NB4 (cell line): ENCODE measurements at regions not wholly inside any gene's neighbourhood (a gene's known extent, or its start where the extent isn't known, plus 50 kb on each side); places are given as distances from the start of the nearest gene placed in this dataset.
"Not testable (repeated sequence)": the region's sequence is repeated elsewhere in the genome, so short reads cannot be mapped to it uniquely, and the experiment has no call there.

Source experiments
- MYC ChIP-seq: IDR thresholded peaks from 2 replicates; pipeline ENCODE4 v1.6.1; 2011; ENCODE audit warnings: low read depth, low read length
- POLR2A ChIP-seq: IDR thresholded peaks from 2 replicates; pipeline ENCODE4 v1.6.1; 2011; ENCODE audit warnings: mild to moderate bottlenecking; ENCODE audit not compliant: insufficient read length; ENCODE audit errors: extremely low read depth
- TF ChIP-seq, protein P1 (sequence below): IDR thresholded peaks from one replicate; pipeline ENCODE4 v1.5.1; 2012; ENCODE audit warnings: low read depth, low read length

DNA sequence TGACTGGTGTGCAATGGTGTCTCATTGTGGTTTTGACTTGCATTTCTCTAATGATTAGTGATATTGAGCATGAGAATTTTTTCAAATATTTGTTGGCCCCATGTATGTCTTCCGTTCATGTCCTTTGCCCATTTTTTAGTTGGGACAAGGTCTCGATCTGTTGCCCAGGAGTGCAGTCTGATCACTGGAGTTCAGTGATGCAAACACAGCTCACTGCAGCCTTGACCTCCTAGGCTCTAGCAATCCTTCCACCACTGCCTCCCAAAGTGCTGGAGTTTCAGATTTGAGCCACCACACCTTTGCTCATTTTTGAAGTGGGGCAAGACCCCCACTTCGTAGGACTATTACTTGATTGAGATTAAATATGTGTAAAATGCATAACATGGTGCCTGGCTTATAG lies 124.2 kb upstream of the NBPF26 start:
- TF ChIP-seq, protein P1, sequence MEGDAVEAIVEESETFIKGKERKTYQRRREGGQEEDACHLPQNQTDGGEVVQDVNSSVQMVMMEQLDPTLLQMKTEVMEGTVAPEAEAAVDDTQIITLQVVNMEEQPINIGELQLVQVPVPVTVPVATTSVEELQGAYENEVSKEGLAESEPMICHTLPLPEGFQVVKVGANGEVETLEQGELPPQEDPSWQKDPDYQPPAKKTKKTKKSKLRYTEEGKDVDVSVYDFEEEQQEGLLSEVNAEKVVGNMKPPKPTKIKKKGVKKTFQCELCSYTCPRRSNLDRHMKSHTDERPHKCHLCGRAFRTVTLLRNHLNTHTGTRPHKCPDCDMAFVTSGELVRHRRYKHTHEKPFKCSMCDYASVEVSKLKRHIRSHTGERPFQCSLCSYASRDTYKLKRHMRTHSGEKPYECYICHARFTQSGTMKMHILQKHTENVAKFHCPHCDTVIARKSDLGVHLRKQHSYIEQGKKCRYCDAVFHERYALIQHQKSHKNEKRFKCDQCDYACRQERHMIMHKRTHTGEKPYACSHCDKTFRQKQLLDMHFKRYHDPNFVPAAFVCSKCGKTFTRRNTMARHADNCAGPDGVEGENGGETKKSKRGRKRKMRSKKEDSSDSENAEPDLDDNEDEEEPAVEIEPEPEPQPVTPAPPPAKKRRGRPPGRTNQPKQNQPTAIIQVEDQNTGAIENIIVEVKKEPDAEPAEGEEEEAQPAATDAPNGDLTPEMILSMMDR, result not testable (repeated sequence)
- TF ChIP-seq POLR2A, MYC: not testable (repeated sequence)
